NB4 (cell line): ENCODE measurements at regions not wholly inside any gene's neighbourhood (a gene's known extent, or its start where the extent isn't known, plus 50 kb on each side); places are given as distances from the start of the nearest gene placed in this dataset.

Source experiments
- MYC ChIP-seq: IDR thresholded peaks from 2 replicates; pipeline ENCODE4 v1.6.1; 2011; ENCODE audit warnings: low read depth, low read length
- POLR2A ChIP-seq: IDR thresholded peaks from 2 replicates; pipeline ENCODE4 v1.6.1; 2011; ENCODE audit warnings: mild to moderate bottlenecking; ENCODE audit not compliant: insufficient read length; ENCODE audit errors: extremely low read depth
- TF ChIP-seq, protein P1 (sequence below): IDR thresholded peaks from one replicate; pipeline ENCODE4 v1.5.1; 2012; ENCODE audit warnings: low read depth, low read length

DNA sequence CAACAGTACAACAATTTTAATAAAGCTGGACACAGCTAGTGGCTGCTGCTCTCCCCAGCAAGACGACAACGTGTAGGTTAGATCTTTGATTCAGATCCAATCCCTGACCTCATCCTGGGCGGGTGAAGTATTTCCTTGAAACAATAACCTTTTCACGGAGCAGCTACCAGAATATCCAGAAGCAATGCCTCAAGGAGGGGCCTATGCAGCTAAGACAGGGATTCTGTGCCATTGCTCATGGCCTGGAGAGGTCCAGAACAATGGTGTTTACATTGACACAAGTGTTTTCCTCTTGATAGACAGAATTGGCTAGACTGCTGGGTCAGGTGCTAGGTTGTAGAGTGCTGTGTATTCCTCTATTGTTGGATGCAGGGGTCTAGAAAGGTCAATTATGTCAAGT, 520.1 kb downstream of the BCL11A start:
- TF ChIP-seq, protein P1, sequence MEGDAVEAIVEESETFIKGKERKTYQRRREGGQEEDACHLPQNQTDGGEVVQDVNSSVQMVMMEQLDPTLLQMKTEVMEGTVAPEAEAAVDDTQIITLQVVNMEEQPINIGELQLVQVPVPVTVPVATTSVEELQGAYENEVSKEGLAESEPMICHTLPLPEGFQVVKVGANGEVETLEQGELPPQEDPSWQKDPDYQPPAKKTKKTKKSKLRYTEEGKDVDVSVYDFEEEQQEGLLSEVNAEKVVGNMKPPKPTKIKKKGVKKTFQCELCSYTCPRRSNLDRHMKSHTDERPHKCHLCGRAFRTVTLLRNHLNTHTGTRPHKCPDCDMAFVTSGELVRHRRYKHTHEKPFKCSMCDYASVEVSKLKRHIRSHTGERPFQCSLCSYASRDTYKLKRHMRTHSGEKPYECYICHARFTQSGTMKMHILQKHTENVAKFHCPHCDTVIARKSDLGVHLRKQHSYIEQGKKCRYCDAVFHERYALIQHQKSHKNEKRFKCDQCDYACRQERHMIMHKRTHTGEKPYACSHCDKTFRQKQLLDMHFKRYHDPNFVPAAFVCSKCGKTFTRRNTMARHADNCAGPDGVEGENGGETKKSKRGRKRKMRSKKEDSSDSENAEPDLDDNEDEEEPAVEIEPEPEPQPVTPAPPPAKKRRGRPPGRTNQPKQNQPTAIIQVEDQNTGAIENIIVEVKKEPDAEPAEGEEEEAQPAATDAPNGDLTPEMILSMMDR: no peak
- TF ChIP-seq POLR2A: no peak
- TF ChIP-seq MYC: no peak
